AG09309 (cell line): ENCODE measurements at regions not wholly inside any gene's neighbourhood (a gene's known extent, or its start where the extent isn't known, plus 50 kb on each side); places are given as distances from the start of the nearest gene placed in this dataset.

Experiments used
- DNase-seq: peaks from one replicate; pipeline ENCODE4 v3.0.0-alpha.2; 2010; ENCODE audit warnings: low read depth
- H3K4me3 ChIP-seq: 2 replicates; pipeline ENCODE4 v1.5.1; 2011; ENCODE audit warnings: mild to moderate bottlenecking, low read depth, low read length, moderate library complexity; ENCODE audit not compliant: control insufficient read depth
- CTCF ChIP-seq: IDR thresholded peaks from 2 replicates; pipeline ENCODE4 v1.5.1; 2011; ENCODE audit warnings: mild to moderate bottlenecking, low read depth, low read length, inconsistent platforms; ENCODE audit not compliant: insufficient read depth, control insufficient read depth; ENCODE audit errors: missing control alignments

GRCh38 chr9:129234491-129234890, 56.4 kb upstream of the IER5L start:
- no peak for TF ChIP-seq CTCF
- H3K4me3 ChIP-seq = no peak overlapping the region

GRCh38 chr9:129232839-129233591, 55.0 kb upstream of the IER5L start:
- no peak for TF ChIP-seq CTCF
- H3K4me3 ChIP-seq = no peak overlapping the region
- DNase-seq = no peak

More at GRCh38 chr9:129234491-129234890, 56.4 kb upstream of the IER5L start:
- DNase-seq = no peak

- H3K4me3 ChIP-seq = no peak overlapping the region
- no peak for DNase-seq
- no peak for TF ChIP-seq CTCF
Measured at GRCh38 chr9:129231759-129232158, 53.7 kb upstream of the IER5L start.

- no peak for TF ChIP-seq CTCF
- DNase-seq = no peak
Measured at GRCh38 chr9:129231022-129231739, 53.1 kb upstream of the IER5L start.

GRCh38 chr9:129230302-129230701, 52.2 kb upstream of the IER5L start:
- no peak overlapping the region for H3K4me3 ChIP-seq
- no peak for TF ChIP-seq CTCF
- DNase-seq = no peak

More at GRCh38 chr9:129231022-129231739, 53.1 kb upstream of the IER5L start:
- H3K4me3 ChIP-seq = no peak overlapping the region
